T-cell (primary cell): ENCODE measurements at regions not wholly inside any gene's neighbourhood (a gene's known extent, or its start where the extent isn't known, plus 50 kb on each side); places are given as distances from the start of the nearest gene placed in this dataset.

ENCODE experiments used
- ATAC-seq, 4 experiments: fragments of 200-7000 bp in 3 of 4; fragments of 150-1000 bp in 1 of 4; cut with Tn5 transposase; replicated peaks in 1 of 4; 1 replicate in 3 of 4; 2 replicates in 1 of 4; pipeline ENCODE4 v1.10.0; 2021; ENCODE audit warnings: moderate library complexity in 3 of 4, mild to moderate bottlenecking in 2 of 4, moderate number of reproducible peaks in 1 of 4
- CTCF ChIA-PET, 2 donors: fragments of 300-600 bp; sonication (Branson Sonifier 250); formaldehyde crosslinking; loops; one replicate each; lab custom pipeline; 2022; ENCODE audit warnings: antibody characterized with exemption in 2 of 2; lab: Charles Lee
- POLR2A ChIA-PET, 2 donors: fragments of 300-600 bp; sonication (Branson Sonifier 250); formaldehyde crosslinking; loops; one replicate each; lab custom pipeline; 2022; ENCODE audit warnings: antibody characterized with exemption in 2 of 2; lab: Charles Lee
- DNase-seq, 35 experiments: peaks; one replicate each; pipeline versions ENCODE4 v3.0.0 to v3.0.0-alpha.2; 2013 to 2023
- H3K27ac ChIP-seq: one replicate; pipeline ENCODE4 v1.5.1; 2013; ENCODE audit warnings: low read length
- H3K27me3 ChIP-seq, 2 experiments: replicated peaks in 1 of 2; 1 replicate in 1 of 2; 2 replicates in 1 of 2; pipeline versions ENCODE4 v1.6.1 to v1.7.0; 2013; ENCODE audit warnings: low read length in 1 of 2, mixed read lengths in 1 of 2; ENCODE audit not compliant: control insufficient read depth in 2 of 2, insufficient read depth in 2 of 2; ENCODE audit errors: extremely low read depth in 1 of 2
- H3K36me3 ChIP-seq, 2 donors: 1 replicate in 1 of 2; 2 replicates in 1 of 2; pipeline versions ENCODE4 v1.6.1 to v1.7.0; 2013; ENCODE audit warnings: low read length in 1 of 2; ENCODE audit not compliant: control insufficient read depth in 2 of 2, insufficient read depth in 1 of 2; ENCODE audit errors: extremely low read depth in 1 of 2
- H3K4me1 ChIP-seq, 2 experiments: 1 replicate in 1 of 2; 2 replicates in 1 of 2; pipeline versions ENCODE4 v1.6.1 to v1.7.0; 2013; ENCODE audit warnings: low read length in 2 of 2, mixed read lengths in 1 of 2; ENCODE audit not compliant: insufficient read depth in 2 of 2, control insufficient read depth in 1 of 2; ENCODE audit errors: extremely low read depth in 1 of 2
- H3K4me3 ChIP-seq, 2 donors: 1 replicate in 1 of 2; 2 replicates in 1 of 2; pipeline versions ENCODE4 v1.5.1 to v1.7.0; 2013; ENCODE audit warnings: mild to moderate bottlenecking in 2 of 2, low read length in 1 of 2, moderate library complexity in 1 of 2; ENCODE audit not compliant: control insufficient read depth in 1 of 2; ENCODE audit errors: extremely low read depth in 1 of 2
- H3K9me3 ChIP-seq: 2 replicates; pipeline ENCODE4 v1.7.0; 2013
- H3K27ac Mint-ChIP-seq, 2 donors: one replicate each; pipeline ENCODE4 v1.8.0; 2020 to 2021; ENCODE audit warnings: mild to moderate bottlenecking in 2 of 2, mixed read lengths in 2 of 2
- H3K27me3 Mint-ChIP-seq, 2 donors: one replicate each; pipeline ENCODE4 v1.8.0; 2021 to 2022; ENCODE audit warnings: mixed read lengths in 2 of 2
- H3K36me3 Mint-ChIP-seq: one replicate; pipeline ENCODE4 v1.8.0; 2021; ENCODE audit warnings: mixed read lengths
- H3K4me1 Mint-ChIP-seq, 3 donors: one replicate each; pipeline ENCODE4 v1.8.0; 2020 to 2022; ENCODE audit warnings: mixed read lengths in 3 of 3, mild to moderate bottlenecking in 1 of 3
- H3K4me3 Mint-ChIP-seq, 3 donors: one replicate each; pipeline ENCODE4 v1.8.0; 2020 to 2022; ENCODE audit warnings: mild to moderate bottlenecking in 3 of 3, mixed read lengths in 3 of 3, moderate library complexity in 3 of 3
- H3K9me3 Mint-ChIP-seq, 3 donors: one replicate each; pipeline ENCODE4 v1.8.0; 2020 to 2022; ENCODE audit warnings: mixed read lengths in 3 of 3
- WGBS: methylation state at CpG from one replicate; pipeline ENCODE4 v1.1.5; 2013; ENCODE audit warnings: missing lambda C conversion rate; ENCODE audit not compliant: insufficient coverage; 5-methylcytosine and 5-hydroxymethylcytosine counted together

DNA sequence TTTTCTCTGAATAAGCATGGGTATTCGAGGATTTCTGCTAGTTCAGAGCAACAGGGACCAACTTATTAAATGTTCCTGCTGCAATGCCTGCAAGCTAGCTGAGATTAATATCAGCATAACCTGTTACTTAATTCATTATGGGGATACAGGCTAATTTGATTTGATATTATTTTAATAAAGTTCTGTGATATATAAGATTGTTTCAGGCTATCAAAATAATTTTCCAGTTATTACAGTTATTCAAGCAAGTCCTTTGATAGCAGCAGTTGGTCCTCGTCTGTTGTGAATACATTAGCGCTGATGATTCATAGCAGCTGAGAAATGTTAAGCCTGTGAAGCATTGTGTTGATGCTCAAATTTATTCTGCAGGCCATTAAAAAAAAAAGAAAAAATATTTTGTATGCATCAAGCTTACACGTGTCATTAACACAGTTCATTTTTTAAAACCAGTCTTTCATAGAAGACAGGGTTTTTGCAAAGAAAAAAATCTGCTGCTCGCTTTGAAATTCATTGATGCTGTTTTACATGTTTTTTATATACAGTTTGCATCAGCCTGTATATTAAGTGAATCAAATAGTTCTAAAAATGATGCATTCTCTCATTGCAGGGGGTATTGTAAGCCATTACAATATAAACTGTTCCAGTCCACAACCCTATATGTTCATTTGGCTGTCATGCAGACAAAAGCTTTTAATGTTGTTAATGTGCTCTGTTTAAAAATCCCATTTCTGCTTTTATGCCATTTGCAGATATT is 482.5 kb downstream of the BCL11A start:
- Histone ChIP-seq H3K9me3 (no peaks in the 10 kb centered on the region), H3K27me3 (peaks cover 0 to 5% of the 10 kb centered on the region in 2 experiments), H3K36me3 (no peaks in the 10 kb centered on the region), H3K27ac (no peak overlapping the region), H3K4me3 (no peak overlapping the region), H3K4me1 (no peaks in the 10 kb centered on the region)
- Mint-ChIP-seq H3K9me3 (no peaks in the 10 kb centered on the region), H3K27me3 (peaks cover 0 to 2% of the 10 kb centered on the region in 2 donors), H3K4me1 (no peaks in the 10 kb centered on the region), H3K27ac (no peak overlapping the region), H3K36me3 (no peaks in the 10 kb centered on the region), H3K4me3 (no peak overlapping the region)
- POLR2A ChIA-PET = no interaction called here
- CTCF ChIA-PET = no interaction called here
- no CpG with 5 or more reads among the region's 5 CpGs for WGBS
- no peak for DNase-seq
- no peak for ATAC-seq

DNA sequence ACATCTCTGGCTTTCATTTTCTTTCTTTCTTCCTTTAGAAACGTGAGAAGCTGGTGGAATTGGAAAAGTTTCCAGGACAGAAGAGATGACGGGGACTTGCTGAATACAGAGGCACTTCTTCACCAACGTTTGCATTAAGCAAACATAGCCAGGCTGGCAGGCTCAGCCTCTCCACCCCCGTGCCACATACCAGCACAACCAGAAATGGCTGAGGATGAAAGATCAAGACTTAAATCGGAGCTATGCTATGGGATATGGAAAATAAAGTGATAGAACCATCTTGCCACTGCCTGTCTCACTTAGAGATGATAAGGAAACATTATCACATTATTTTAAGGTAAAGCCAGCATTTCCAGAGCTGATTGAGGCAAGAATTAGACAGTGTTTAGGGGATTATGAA is 483.3 kb downstream of the BCL11A start:
- H3K4me3 ChIP-seq = no peak overlapping the region
- Mint-ChIP-seq H3K4me3 (no peak overlapping the region), H3K9me3 (no peaks in the 10 kb centered on the region), H3K27ac (no peak overlapping the region), H3K4me1 (no peaks in the 10 kb centered on the region), H3K27me3 (peaks cover 0 to 2% of the 10 kb centered on the region in 2 donors), H3K36me3 (no peaks in the 10 kb centered on the region)
- WGBS = no CpG with 5 or more reads among the region's 5 CpGs
- no peaks in the 10 kb centered on the region for H3K36me3 ChIP-seq
- H3K9me3 ChIP-seq = no peaks in the 10 kb centered on the region
- no peak overlapping the region for H3K27ac ChIP-seq
- POLR2A ChIA-PET = no interaction called here
- CTCF ChIA-PET = no interaction called here
- DNase-seq = no peak
- no peak for ATAC-seq
- H3K4me1 ChIP-seq = no peaks in the 10 kb centered on the region
- peaks cover 0 to 5% of the 10 kb centered on the region in 2 experiments for H3K27me3 ChIP-seq

DNA sequence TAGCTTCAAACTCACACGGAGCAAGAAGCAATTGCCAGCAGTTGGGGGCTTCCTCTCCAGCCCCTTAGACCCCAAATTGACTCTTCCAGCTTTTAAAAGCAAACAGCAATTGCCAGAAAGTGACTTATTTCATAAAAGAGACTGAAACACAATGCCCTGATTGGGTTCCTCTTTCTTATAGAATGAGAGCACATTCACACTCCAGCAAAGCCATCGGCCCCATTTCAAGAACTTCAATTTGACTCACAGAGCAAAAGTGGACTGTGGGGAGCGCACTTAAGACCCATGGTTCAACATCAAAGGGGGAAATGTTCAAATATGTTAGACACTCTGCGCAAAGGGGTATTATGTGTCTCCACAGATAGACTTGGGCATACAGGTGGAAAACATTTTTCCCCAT is 484.7 kb downstream of the BCL11A start:
- no peak overlapping the region for H3K4me3 Mint-ChIP-seq
- ATAC-seq (no peak), DNase-seq (no peak)
- Histone ChIP-seq H3K9me3 (no peaks in the 10 kb centered on the region), H3K27ac (no peak overlapping the region), H3K4me3 (no peak overlapping the region), H3K36me3 (no peaks in the 10 kb centered on the region), H3K27me3 (peaks cover 0 to 5% of the 10 kb centered on the region in 2 experiments), H3K4me1 (no peaks in the 10 kb centered on the region)
- H3K27ac Mint-ChIP-seq = no peak overlapping the region
- POLR2A ChIA-PET = no interaction called here
- H3K36me3 Mint-ChIP-seq = no peaks in the 10 kb centered on the region
- no peaks in the 10 kb centered on the region for H3K9me3 Mint-ChIP-seq
- CTCF ChIA-PET = no interaction called here
- peaks cover 0 to 2% of the 10 kb centered on the region in 2 donors for H3K27me3 Mint-ChIP-seq
- 33% methylated on average over 1 of the region's 4 CpGs for WGBS
- H3K4me1 Mint-ChIP-seq = no peaks in the 10 kb centered on the region

DNA sequence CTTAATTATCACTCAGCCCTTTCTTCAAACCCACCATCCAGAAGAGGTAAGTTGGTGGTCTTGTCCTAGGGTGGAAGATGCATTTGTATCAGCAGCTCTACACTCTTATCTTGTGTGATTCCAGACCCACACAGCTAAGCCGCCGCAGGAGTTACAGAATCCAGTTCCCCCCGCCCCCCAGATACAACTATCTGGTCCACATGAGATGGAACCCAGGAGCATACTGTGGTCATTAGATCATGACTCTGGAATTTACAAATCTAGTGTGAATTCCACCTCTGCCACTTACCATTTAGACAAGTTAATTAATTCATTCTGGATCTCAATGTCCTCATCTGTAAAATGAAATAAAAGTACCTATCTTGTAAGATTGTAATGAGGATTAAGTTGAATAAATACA is 486.4 kb downstream of the BCL11A start:
- Histone ChIP-seq H3K4me3 (no peak overlapping the region), H3K36me3 (no peaks in the 10 kb centered on the region), H3K4me1 (no peaks in the 10 kb centered on the region), H3K9me3 (no peaks in the 10 kb centered on the region), H3K27me3 (no peaks in the 10 kb centered on the region), H3K27ac (no peak overlapping the region)
- POLR2A ChIA-PET = no interaction called here
- CTCF ChIA-PET = no interaction called here
- no peak overlapping the region for H3K4me3 Mint-ChIP-seq
- no peaks in the 10 kb centered on the region for H3K4me1 Mint-ChIP-seq
- H3K36me3 Mint-ChIP-seq = no peaks in the 10 kb centered on the region
- DNase-seq (no peak), ATAC-seq (no peak)
- no peaks in the 10 kb centered on the region for H3K9me3 Mint-ChIP-seq
- no peak overlapping the region for H3K27ac Mint-ChIP-seq
- peaks cover 0 to 2% of the 10 kb centered on the region in 2 donors for H3K27me3 Mint-ChIP-seq
- WGBS = no CpG with 5 or more reads among the region's 3 CpGs

DNA sequence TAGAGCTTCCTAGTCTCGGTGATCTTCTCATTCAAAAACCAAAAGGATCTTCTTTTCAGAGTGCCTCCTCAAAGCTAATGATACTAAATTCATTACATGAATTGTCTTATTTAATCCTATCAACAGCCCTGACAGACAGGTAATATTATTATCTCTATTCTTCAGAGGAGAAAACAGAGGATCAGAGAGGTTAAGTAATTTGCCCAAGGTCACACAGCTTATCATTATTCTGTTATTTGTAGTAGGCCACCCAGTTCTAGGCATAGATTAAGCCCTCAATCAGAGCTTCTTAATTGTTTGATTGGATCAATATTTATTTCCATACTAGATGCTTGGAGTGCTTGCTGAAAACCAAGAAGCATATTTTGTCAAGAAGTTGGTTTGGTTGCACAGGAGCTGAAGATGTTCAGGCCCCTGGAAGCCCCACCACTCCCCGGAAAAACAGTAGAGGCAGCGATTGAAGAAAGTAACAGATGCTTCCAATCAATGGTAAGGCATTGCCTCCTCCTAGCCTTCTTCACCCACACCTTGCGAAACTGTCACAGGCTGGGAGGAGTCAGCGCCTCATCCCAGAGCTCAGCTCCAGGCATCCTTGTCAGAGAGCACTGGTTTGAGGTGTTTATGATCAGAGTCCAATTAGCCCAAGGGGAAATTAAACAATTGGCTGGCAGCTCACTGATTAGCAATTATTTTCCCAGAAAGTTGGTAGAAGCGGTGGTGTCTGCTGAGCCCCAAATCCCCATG is 487.2 kb downstream of the BCL11A start:
- ChIA-PET CTCF (no interaction called here), POLR2A (no interaction called here)
- Histone ChIP-seq H3K27ac (no peak overlapping the region), H3K4me3 (no peak overlapping the region), H3K4me1 (no peaks in the 10 kb centered on the region), H3K27me3 (no peaks in the 10 kb centered on the region), H3K36me3 (no peaks in the 10 kb centered on the region), H3K9me3 (no peaks in the 10 kb centered on the region)
- no peaks in the 10 kb centered on the region for H3K36me3 Mint-ChIP-seq
- H3K27ac Mint-ChIP-seq = no peak overlapping the region
- H3K27me3 Mint-ChIP-seq = peaks cover 0 to 2% of the 10 kb centered on the region in 2 donors
- DNase-seq = no peak
- 86% methylated on average over 1 of the region's 6 CpGs for WGBS
- no peak for ATAC-seq
- no peaks in the 10 kb centered on the region for H3K9me3 Mint-ChIP-seq
- no peaks in the 10 kb centered on the region for H3K4me1 Mint-ChIP-seq
- no peak overlapping the region for H3K4me3 Mint-ChIP-seq

DNA sequence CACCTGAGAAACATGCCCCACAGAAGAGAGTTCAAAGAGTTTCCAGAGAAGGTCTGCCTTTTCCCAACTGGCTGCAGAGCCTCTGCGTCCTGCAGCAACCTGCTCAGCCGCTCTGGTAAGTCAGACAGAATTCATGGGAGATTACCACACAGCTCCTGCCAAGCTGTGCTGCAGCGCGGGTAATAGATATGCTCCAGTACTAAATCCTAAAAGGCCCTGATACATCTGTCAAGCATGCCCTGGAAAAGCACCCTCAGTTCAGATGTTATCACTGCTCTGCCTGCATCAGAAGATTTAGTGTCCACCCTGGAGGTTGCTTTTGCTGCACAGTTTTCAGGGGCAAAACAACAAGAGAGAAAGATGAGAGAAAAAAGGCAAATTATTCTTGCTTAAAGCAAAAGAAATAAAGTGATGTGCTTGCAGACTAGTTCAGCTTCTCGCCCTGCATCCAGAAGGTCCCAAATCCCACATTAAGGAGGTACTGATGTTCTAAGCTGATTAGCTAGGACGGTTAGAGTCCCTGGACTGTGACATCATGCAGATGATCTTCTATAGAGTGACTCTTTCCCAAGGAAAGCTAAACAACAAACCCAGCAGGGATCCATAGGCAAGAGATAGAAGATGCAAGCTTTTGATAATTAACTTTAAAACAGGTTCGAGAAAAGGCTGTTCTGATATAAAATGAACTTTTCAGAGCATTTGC is 488.6 kb downstream of the BCL11A start:
- H3K27me3 ChIP-seq = no peaks in the 10 kb centered on the region
- ChIA-PET CTCF (interaction anchor here in 1 of 2 donors (0.6 kb wide), 1 partner anchor 160 kb away, joined by 4 read pairs; no protein-coding TSS in a partner anchor), POLR2A (no interaction called here)
- H3K9me3 Mint-ChIP-seq = no peaks in the 10 kb centered on the region
- H3K9me3 ChIP-seq = no peaks in the 10 kb centered on the region
- 87% methylated on average over 4 of the region's 7 CpGs for WGBS
- no peaks in the 10 kb centered on the region for H3K27me3 Mint-ChIP-seq
- no peaks in the 10 kb centered on the region for H3K4me1 Mint-ChIP-seq
- no peak overlapping the region for H3K4me3 ChIP-seq
- ATAC-seq (no peak), DNase-seq (no peak)
- H3K27ac ChIP-seq = no peak overlapping the region
- H3K4me1 ChIP-seq = no peaks in the 10 kb centered on the region
- no peak overlapping the region for H3K4me3 Mint-ChIP-seq
- H3K36me3 Mint-ChIP-seq = no peaks in the 10 kb centered on the region
- no peaks in the 10 kb centered on the region for H3K36me3 ChIP-seq
- H3K27ac Mint-ChIP-seq = no peak overlapping the region
